MM.1S (cell line): ENCODE measurements at regions not wholly inside any gene's neighbourhood (a gene's known extent, or its start where the extent isn't known, plus 50 kb on each side); places are given as distances from the start of the nearest gene placed in this dataset.

Experiments
- DNase-seq: peaks from one replicate; pipeline ENCODE4 v3.0.0-alpha.2; 2015
- H2AFZ ChIP-seq: fragments of 300-600 bp; sonication (generic); 2 replicates; pipeline ENCODE4 v1.6.0; 2016; ENCODE audit warnings: antibody characterized with exemption, low read length
- H3F3A ChIP-seq: fragments of 300-600 bp; sonication (generic); 2 replicates; pipeline ENCODE4 v1.6.1; 2016; ENCODE audit warnings: mild to moderate bottlenecking, antibody characterized with exemption, low read length, moderate library complexity, mixed read lengths; ENCODE audit not compliant: insufficient read depth
- H3K27ac ChIP-seq: fragments of 300-600 bp; sonication (generic); 2 replicates; pipeline ENCODE4 v1.5.1; 2016; ENCODE audit warnings: mild to moderate bottlenecking, low read length
- H3K27me3 ChIP-seq: fragments of 300-600 bp; sonication (generic); replicated peaks from 2 replicates; pipeline ENCODE4 v1.6.0; 2016; ENCODE audit warnings: low read length; ENCODE audit not compliant: insufficient read depth
- H3K36me3 ChIP-seq: fragments of 300-600 bp; sonication (generic); replicated peaks from 2 replicates; pipeline ENCODE4 v1.6.1; 2016; ENCODE audit warnings: mild to moderate bottlenecking, low read length, mixed read lengths; ENCODE audit not compliant: insufficient read depth
- H3K4me1 ChIP-seq: fragments of 300-600 bp; sonication (generic); 2 replicates; pipeline ENCODE4 v1.6.1; 2016; ENCODE audit warnings: low read length, mixed read lengths
- H3K4me2 ChIP-seq: fragments of 300-600 bp; sonication (generic); 2 replicates; pipeline ENCODE4 v1.6.0; 2016; ENCODE audit warnings: low read depth, low read length
- H3K4me3 ChIP-seq: fragments of 300-600 bp; sonication (generic); 2 replicates; pipeline ENCODE4 v1.5.1; 2016; ENCODE audit warnings: low read length, mixed read lengths
- H3K79me2 ChIP-seq: fragments of 300-600 bp; sonication (generic); 2 replicates; pipeline ENCODE4 v1.6.1; 2016; ENCODE audit warnings: mixed run types, low read length, mixed read lengths
- H3K9ac ChIP-seq: fragments of 300-600 bp; sonication (generic); 2 replicates; pipeline ENCODE4 v1.6.1; 2016; ENCODE audit warnings: low read length, mixed read lengths
- H3K9me2 ChIP-seq: fragments of 300-600 bp; sonication (generic); replicated peaks from 2 replicates; pipeline ENCODE4 v1.6.1; 2016; ENCODE audit warnings: mild to moderate bottlenecking, low read length, mixed read lengths; ENCODE audit not compliant: insufficient read depth
- H3K9me3 ChIP-seq: fragments of 300-600 bp; sonication (generic); replicated peaks from 2 replicates; pipeline ENCODE4 v1.6.1; 2016; ENCODE audit warnings: mild to moderate bottlenecking, low read length, mixed read lengths; ENCODE audit not compliant: insufficient read depth
- H4K20me1 ChIP-seq: fragments of 300-600 bp; sonication (generic); 2 replicates; pipeline ENCODE4 v1.6.1; 2016; ENCODE audit warnings: mild to moderate bottlenecking, low read length, moderate library complexity, mixed read lengths; ENCODE audit not compliant: insufficient read depth
- CTCF ChIP-seq: fragments of 300-600 bp; sonication (generic); IDR thresholded peaks from 2 replicates; pipeline ENCODE4 v1.5.1; 2016; ENCODE audit warnings: antibody characterized with exemption, low read length, mixed read lengths
- EZH2 ChIP-seq: fragments of 300-600 bp; sonication (generic); optimal IDR thresholded peaks from 2 replicates; pipeline ENCODE3; 2017; ENCODE audit warnings: low read depth, mild to moderate bottlenecking, antibody characterized with exemption, low read length, mixed read lengths
- EZH2phosphoT487 ChIP-seq: fragments of 300-600 bp; sonication (generic); IDR thresholded peaks from 2 replicates; pipeline ENCODE4 v1.6.1; 2018; ENCODE audit warnings: antibody characterized with exemption, low read length

- Histone ChIP-seq H3F3A (no peaks in the 10 kb centered on the region), H3K4me3 (no peak overlapping the region), H3K79me2 (no peaks in the 10 kb centered on the region), H2AFZ (no peak overlapping the region), H4K20me1 (no peaks in the 10 kb centered on the region), H3K4me2 (no peak overlapping the region), H3K9ac (no peak overlapping the region), H3K9me3 (no peaks in the 10 kb centered on the region), H3K4me1 (no peaks in the 10 kb centered on the region), H3K9me2 (no peaks in the 10 kb centered on the region), H3K27me3 (no peaks in the 10 kb centered on the region), H3K27ac (no peak overlapping the region), H3K36me3 (no peaks in the 10 kb centered on the region)
- TF ChIP-seq CTCF, result no peak
- TF ChIP-seq EZH2, result no peak
- TF ChIP-seq EZH2phosphoT487, result no peak
- DNase-seq, result no peak
Observed at GRCh38 chr18:78101091-78101490, 851.4 kb downstream of the GALR1 start.

- Histone ChIP-seq H3K9me3 (no peaks in the 10 kb centered on the region), H3K4me3 (no peak overlapping the region), H3K27me3 (no peaks in the 10 kb centered on the region), H3F3A (no peaks in the 10 kb centered on the region), H3K79me2 (no peaks in the 10 kb centered on the region), H3K4me2 (no peak overlapping the region), H3K9me2 (no peaks in the 10 kb centered on the region), H2AFZ (no peak overlapping the region), H3K36me3 (no peaks in the 10 kb centered on the region), H3K27ac (no peak overlapping the region), H4K20me1 (no peaks in the 10 kb centered on the region), H3K9ac (no peak overlapping the region), H3K4me1 (no peaks in the 10 kb centered on the region)
- no peak for TF ChIP-seq CTCF
- no peak for TF ChIP-seq EZH2phosphoT487
- TF ChIP-seq EZH2, result no peak
- DNase-seq, result no peak
Observed at GRCh38 chr18:78102135-78102534, 852.5 kb downstream of the GALR1 start.

- Histone ChIP-seq H3K9ac (no peak overlapping the region), H3K4me2 (no peak overlapping the region), H3K4me1 (no peaks in the 10 kb centered on the region), H3K36me3 (no peaks in the 10 kb centered on the region), H3K9me3 (no peaks in the 10 kb centered on the region), H2AFZ (no peak overlapping the region), H4K20me1 (no peaks in the 10 kb centered on the region), H3K4me3 (no peak overlapping the region), H3K27me3 (no peaks in the 10 kb centered on the region), H3F3A (no peaks in the 10 kb centered on the region), H3K9me2 (no peaks in the 10 kb centered on the region), H3K79me2 (no peaks in the 10 kb centered on the region), H3K27ac (no peak overlapping the region)
- TF ChIP-seq EZH2phosphoT487, result no peak
- TF ChIP-seq EZH2, result no peak
- no peak for TF ChIP-seq CTCF
- no peak for DNase-seq
Observed at GRCh38 chr18:78105611-78106010, 856.0 kb downstream of the GALR1 start.
